Esophagus squamous epithelium (tissue), 4 donors: ENCODE measurements at regions not wholly inside any gene's neighbourhood (a gene's known extent, or its start where the extent isn't known, plus 50 kb on each side); places are given as distances from the start of the nearest gene placed in this dataset.

Experiments
- POLR2A ChIP-seq, 4 donors: fragments of 450-650 bp; IDR thresholded peaks; one replicate each; pipeline ENCODE4 v1.6.1; 2017; ENCODE audit warnings: antibody characterized with exemption in 4 of 4, mild to moderate bottlenecking in 4 of 4, moderate library complexity in 3 of 4
- TF ChIP-seq, protein P1 (sequence below), 6 experiments: fragments of 450-650 bp in 4 of 6; fragments of 200-600 bp in 2 of 6; sonication (generic) in 2 of 6; IDR thresholded peaks; one replicate each; pipeline ENCODE4 v1.5.1; 2016 to 2019; ENCODE audit warnings: antibody characterized with exemption in 6 of 6, mild to moderate bottlenecking in 4 of 6, moderate library complexity in 4 of 6

DNA sequence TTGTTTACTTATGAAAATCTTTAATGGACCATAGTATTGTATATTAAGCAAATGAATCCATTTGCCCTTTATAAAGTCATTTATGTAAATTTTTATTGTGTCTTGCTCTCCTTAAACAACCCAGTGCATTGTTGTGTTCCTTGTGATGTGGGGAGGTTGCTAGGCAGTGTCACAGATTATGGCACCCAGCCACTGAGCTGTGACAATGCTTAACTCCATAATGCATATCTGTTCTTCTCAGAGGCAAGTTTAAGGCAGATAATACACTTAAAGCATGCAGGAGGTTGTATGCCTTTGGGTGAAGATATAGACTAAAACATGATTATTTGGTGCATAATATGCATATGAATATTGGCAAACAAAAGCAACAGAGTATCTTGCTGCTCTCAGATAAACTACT lies 269.6 kb upstream of the RIOK2 start:
- TF ChIP-seq, protein P1, sequence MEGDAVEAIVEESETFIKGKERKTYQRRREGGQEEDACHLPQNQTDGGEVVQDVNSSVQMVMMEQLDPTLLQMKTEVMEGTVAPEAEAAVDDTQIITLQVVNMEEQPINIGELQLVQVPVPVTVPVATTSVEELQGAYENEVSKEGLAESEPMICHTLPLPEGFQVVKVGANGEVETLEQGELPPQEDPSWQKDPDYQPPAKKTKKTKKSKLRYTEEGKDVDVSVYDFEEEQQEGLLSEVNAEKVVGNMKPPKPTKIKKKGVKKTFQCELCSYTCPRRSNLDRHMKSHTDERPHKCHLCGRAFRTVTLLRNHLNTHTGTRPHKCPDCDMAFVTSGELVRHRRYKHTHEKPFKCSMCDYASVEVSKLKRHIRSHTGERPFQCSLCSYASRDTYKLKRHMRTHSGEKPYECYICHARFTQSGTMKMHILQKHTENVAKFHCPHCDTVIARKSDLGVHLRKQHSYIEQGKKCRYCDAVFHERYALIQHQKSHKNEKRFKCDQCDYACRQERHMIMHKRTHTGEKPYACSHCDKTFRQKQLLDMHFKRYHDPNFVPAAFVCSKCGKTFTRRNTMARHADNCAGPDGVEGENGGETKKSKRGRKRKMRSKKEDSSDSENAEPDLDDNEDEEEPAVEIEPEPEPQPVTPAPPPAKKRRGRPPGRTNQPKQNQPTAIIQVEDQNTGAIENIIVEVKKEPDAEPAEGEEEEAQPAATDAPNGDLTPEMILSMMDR (IDR thresholded peaks at IDR 0.05) = no peak
- TF ChIP-seq POLR2A (IDR thresholded peaks at IDR 0.05) = no peak
